H9 (cell line): ENCODE measurements at regions not wholly inside any gene's neighbourhood (a gene's known extent, or its start where the extent isn't known, plus 50 kb on each side); places are given as distances from the start of the nearest gene placed in this dataset.

ENCODE experiments used
- DNase-seq: peaks from one replicate; pipeline ENCODE4 v3.0.0-alpha.2; 2017
- H2AFZ ChIP-seq: one replicate; pipeline ENCODE4 v1.6.1; 2013; ENCODE audit warnings: mild to moderate bottlenecking, low read length, control low read depth, moderate library complexity
- H2AK5ac ChIP-seq: 2 replicates; pipeline ENCODE4 v1.6.1; 2013; ENCODE audit warnings: low read length, control low read depth, mixed read lengths; ENCODE audit not compliant: insufficient read length
- H2BK120ac ChIP-seq: one replicate; pipeline ENCODE4 v1.6.1; 2013; ENCODE audit warnings: low read depth, mild to moderate bottlenecking, low read length, control low read depth, inconsistent platforms; ENCODE audit not compliant: poor library complexity, severe bottlenecking
- H2BK12ac ChIP-seq: 2 replicates; pipeline ENCODE4 v1.6.1; 2013; ENCODE audit warnings: low read length, control low read depth, mixed read lengths, low read depth; ENCODE audit not compliant: insufficient read length
- H2BK15ac ChIP-seq: 2 replicates; pipeline ENCODE4 v1.6.1; 2013; ENCODE audit warnings: low read depth, low read length, control low read depth
- H2BK20ac ChIP-seq: one replicate; pipeline ENCODE4 v1.6.1; 2013; ENCODE audit warnings: low read depth, mild to moderate bottlenecking, low read length, control low read depth, inconsistent platforms; ENCODE audit not compliant: poor library complexity, severe bottlenecking
- H2BK5ac ChIP-seq: 2 replicates; pipeline ENCODE4 v1.6.1; 2013; ENCODE audit warnings: low read length, control low read depth, mixed read lengths; ENCODE audit not compliant: insufficient read length
- H3K14ac ChIP-seq: 2 replicates; pipeline ENCODE4 v1.6.1; 2013; ENCODE audit warnings: low read length, control low read depth; ENCODE audit not compliant: insufficient read depth
- H3K18ac ChIP-seq: 2 replicates; pipeline ENCODE4 v1.6.1; 2013; ENCODE audit warnings: low read depth, mild to moderate bottlenecking, mixed read lengths, low read length, control low read depth; ENCODE audit not compliant: insufficient read length
- H3K23ac ChIP-seq: 2 replicates; pipeline ENCODE4 v1.6.1; 2013; ENCODE audit warnings: low read length, control low read depth, mixed read lengths, low read depth; ENCODE audit not compliant: insufficient read length
- H3K23me2 ChIP-seq: 2 replicates; pipeline ENCODE4 v1.6.1; 2013; ENCODE audit warnings: low read depth, mild to moderate bottlenecking, mixed read lengths, low read length, control low read depth; ENCODE audit not compliant: insufficient read length, poor library complexity, severe bottlenecking
- H3K27ac ChIP-seq: 2 replicates; pipeline ENCODE4 v1.5.1; 2013; ENCODE audit warnings: low read length, control low read depth, mixed read lengths, low read depth; ENCODE audit not compliant: insufficient read length
- H3K27me3 ChIP-seq: 2 replicates; pipeline ENCODE4 v1.6.1; 2013; ENCODE audit warnings: low read length, control low read depth, inconsistent platforms; ENCODE audit not compliant: insufficient read depth
- H3K4ac ChIP-seq: 2 replicates; pipeline ENCODE4 v1.6.1; 2013; ENCODE audit warnings: low read depth, mild to moderate bottlenecking, control low read depth, inconsistent platforms, low read length, moderate library complexity
- H3K4me1 ChIP-seq: 2 replicates; pipeline ENCODE4 v1.6.1; 2013; ENCODE audit warnings: low read length, control low read depth, inconsistent platforms; ENCODE audit not compliant: insufficient read depth
- H3K4me2 ChIP-seq: 2 replicates; pipeline ENCODE4 v1.6.1; 2013; ENCODE audit warnings: low read length, control low read depth, mixed read lengths; ENCODE audit not compliant: insufficient read length, insufficient read depth
- H3K56ac ChIP-seq: 2 replicates; pipeline ENCODE4 v1.6.1; 2013; ENCODE audit warnings: low read depth, mild to moderate bottlenecking, mixed read lengths, low read length, control low read depth; ENCODE audit not compliant: insufficient read length
- H3K79me1 ChIP-seq: 2 replicates; pipeline ENCODE4 v1.6.1; 2013; ENCODE audit warnings: low read depth, mild to moderate bottlenecking, moderate library complexity, low read length, control low read depth, inconsistent platforms; ENCODE audit not compliant: insufficient read depth, poor library complexity, severe bottlenecking
- H3K79me2 ChIP-seq: 2 replicates; pipeline ENCODE4 v1.6.1; 2013; ENCODE audit warnings: low read length, control low read depth, inconsistent platforms; ENCODE audit not compliant: insufficient read depth
- H3K9ac ChIP-seq: 2 replicates; pipeline ENCODE4 v1.6.1; 2013; ENCODE audit warnings: low read length, control low read depth, mixed read lengths; ENCODE audit not compliant: insufficient read length; ENCODE audit errors: extremely low read depth
- H3K9me3 ChIP-seq: one replicate; pipeline ENCODE4 v1.6.1; 2013; ENCODE audit warnings: low read depth, low read length, inconsistent platforms; ENCODE audit not compliant: control insufficient read depth
- H3T11ph ChIP-seq: one replicate; pipeline ENCODE4 v1.6.1; 2013; ENCODE audit warnings: mild to moderate bottlenecking, low read length, control low read depth, inconsistent platforms
- H4K20me1 ChIP-seq: one replicate; pipeline ENCODE4 v1.6.1; 2013; ENCODE audit not compliant: control insufficient read depth, insufficient read length, insufficient read depth
- H4K5ac ChIP-seq: 2 replicates; pipeline ENCODE4 v1.6.1; 2013; ENCODE audit warnings: low read depth, mild to moderate bottlenecking, mixed read lengths, low read length, control low read depth; ENCODE audit not compliant: insufficient read length
- H4K8ac ChIP-seq: replicated peaks from 2 replicates; pipeline ENCODE4 v1.6.1; 2013; ENCODE audit warnings: low read length, control low read depth, mixed read lengths, low read depth; ENCODE audit not compliant: insufficient read length
- H4K91ac ChIP-seq: 2 replicates; pipeline ENCODE4 v1.6.1; 2013; ENCODE audit warnings: low read depth, mild to moderate bottlenecking, moderate library complexity, mixed read lengths, low read length, control low read depth; ENCODE audit not compliant: insufficient read length
- H3K27ac Mint-ChIP-seq, 3 experiments: 2 replicates in 2 of 3; 3 replicates in 1 of 3; pipeline ENCODE4 v1.8.0; 2020 to 2021; ENCODE audit warnings: mixed read lengths in 3 of 3, mild to moderate bottlenecking in 1 of 3, moderate library complexity in 1 of 3
- H3K27me3 Mint-ChIP-seq: 2 replicates; pipeline ENCODE4 v1.8.0; 2021; ENCODE audit warnings: low read depth, mild to moderate bottlenecking, moderate library complexity, mixed read lengths
- H3K36me3 Mint-ChIP-seq, 3 experiments: 2 replicates in 2 of 3; 3 replicates in 1 of 3; pipeline ENCODE4 v1.8.0; 2020 to 2021; ENCODE audit warnings: low read depth in 3 of 3, mixed read lengths in 3 of 3; ENCODE audit not compliant: insufficient read depth in 1 of 3
- H3K4me1 Mint-ChIP-seq, 2 experiments: 2 replicates each; pipeline ENCODE4 v1.8.0; 2020; ENCODE audit warnings: mixed read lengths in 2 of 2
- H3K4me3 Mint-ChIP-seq, 2 experiments: 2 replicates in 1 of 2; 3 replicates in 1 of 2; pipeline ENCODE4 v1.8.0; 2020 to 2021; ENCODE audit warnings: mild to moderate bottlenecking in 2 of 2, mixed read lengths in 2 of 2, moderate library complexity in 1 of 2
- H3K9me3 Mint-ChIP-seq, 2 experiments: 2 replicates in 1 of 2; 3 replicates in 1 of 2; pipeline ENCODE4 v1.8.0; 2020; ENCODE audit warnings: mild to moderate bottlenecking in 2 of 2, mixed read lengths in 2 of 2, moderate library complexity in 1 of 2
- TF ChIP-seq, protein P1 (sequence below): fragments of 200-600 bp; sonication (generic); conservative IDR thresholded peaks from 3 replicates; pipeline ENCODE4 v1.8.0; 2021; ENCODE audit warnings: antibody characterized with exemption, mild to moderate bottlenecking

- Histone ChIP-seq H2BK120ac (no peak overlapping the region), H3K14ac (no peak overlapping the region), H2AK5ac (no peak overlapping the region), H3T11ph (no peak overlapping the region), H3K23ac (no peak overlapping the region), H4K8ac (no peak overlapping the region), H2BK12ac (no peak overlapping the region), H3K4ac (no peak overlapping the region), H3K4me1 (no peaks in the 10 kb centered on the region), H4K5ac (no peak overlapping the region), H4K91ac (no peak overlapping the region), H3K9ac (no peak overlapping the region), H3K27me3 (no peaks in the 10 kb centered on the region), H2AFZ (no peak overlapping the region), H3K4me2 (no peak overlapping the region), H3K79me2 (no peaks in the 10 kb centered on the region), H3K27ac (no peak overlapping the region), H2BK5ac (no peak overlapping the region), H3K9me3 (no peaks in the 10 kb centered on the region), H3K79me1 (no peaks in the 10 kb centered on the region), H3K56ac (no peak overlapping the region), H3K18ac (no peak overlapping the region), H2BK15ac (no peak overlapping the region), H2BK20ac (no peak overlapping the region), H4K20me1 (no peaks in the 10 kb centered on the region), H3K23me2 (no peaks in the 10 kb centered on the region)
- DNase-seq, result no peak
- Mint-ChIP-seq H3K27ac (no peak overlapping the region), H3K4me3 (no peak overlapping the region), H3K9me3 (peaks cover 18 to 23% of the 10 kb centered on the region in 2 experiments; a peak in 4 of 5 replicates), H3K27me3 (no peaks in the 10 kb centered on the region), H3K36me3 (peaks cover 0 to 10% (median 3%) of the 10 kb centered on the region in 3 experiments; a peak in 3 of 7 replicates), H3K4me1 (no peaks in the 10 kb centered on the region)
- TF ChIP-seq, protein P1, sequence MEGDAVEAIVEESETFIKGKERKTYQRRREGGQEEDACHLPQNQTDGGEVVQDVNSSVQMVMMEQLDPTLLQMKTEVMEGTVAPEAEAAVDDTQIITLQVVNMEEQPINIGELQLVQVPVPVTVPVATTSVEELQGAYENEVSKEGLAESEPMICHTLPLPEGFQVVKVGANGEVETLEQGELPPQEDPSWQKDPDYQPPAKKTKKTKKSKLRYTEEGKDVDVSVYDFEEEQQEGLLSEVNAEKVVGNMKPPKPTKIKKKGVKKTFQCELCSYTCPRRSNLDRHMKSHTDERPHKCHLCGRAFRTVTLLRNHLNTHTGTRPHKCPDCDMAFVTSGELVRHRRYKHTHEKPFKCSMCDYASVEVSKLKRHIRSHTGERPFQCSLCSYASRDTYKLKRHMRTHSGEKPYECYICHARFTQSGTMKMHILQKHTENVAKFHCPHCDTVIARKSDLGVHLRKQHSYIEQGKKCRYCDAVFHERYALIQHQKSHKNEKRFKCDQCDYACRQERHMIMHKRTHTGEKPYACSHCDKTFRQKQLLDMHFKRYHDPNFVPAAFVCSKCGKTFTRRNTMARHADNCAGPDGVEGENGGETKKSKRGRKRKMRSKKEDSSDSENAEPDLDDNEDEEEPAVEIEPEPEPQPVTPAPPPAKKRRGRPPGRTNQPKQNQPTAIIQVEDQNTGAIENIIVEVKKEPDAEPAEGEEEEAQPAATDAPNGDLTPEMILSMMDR, result no peak
These were observed 732.8 kb downstream of the POM121L12 start for GRCh38 chr7:53768186-53768585.
